H1 (cell line): ENCODE measurements at regions not wholly inside any gene's neighbourhood (a gene's known extent, or its start where the extent isn't known, plus 50 kb on each side); places are given as distances from the start of the nearest gene placed in this dataset.

ENCODE experiments used
- TF ChIP-seq, protein P1 (sequence below): fragments of 300-600 bp; sonication (generic); IDR thresholded peaks from 2 replicates; pipeline ENCODE4 v1.7.1; 2012; ENCODE audit warnings: low read length, moderate library complexity, mild to moderate bottlenecking, inconsistent platforms; ENCODE audit not compliant: insufficient replicate concordance

DNA sequence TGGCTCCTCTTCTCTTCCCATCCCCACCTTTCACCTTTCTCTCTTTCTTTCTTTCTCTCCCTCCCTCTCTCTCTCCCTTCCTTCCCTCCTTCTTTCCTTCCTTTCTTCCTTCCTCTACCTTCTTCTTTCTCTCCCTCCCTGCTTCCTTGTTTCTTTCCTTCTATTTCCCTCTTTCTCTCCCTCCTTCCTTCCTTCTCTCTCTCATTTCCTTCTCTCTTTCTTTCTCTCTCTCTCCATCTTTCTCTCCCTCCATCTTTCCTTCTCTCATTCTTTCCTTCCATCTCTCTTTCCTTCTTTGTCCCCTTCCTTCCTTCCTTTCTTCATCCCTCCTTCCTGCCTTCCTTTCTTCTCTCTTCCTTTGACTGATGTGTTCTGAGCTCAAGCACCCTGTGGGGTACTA lies 1467.0 kb upstream of the DEFB115 start (continued):
- TF ChIP-seq, protein P1, sequence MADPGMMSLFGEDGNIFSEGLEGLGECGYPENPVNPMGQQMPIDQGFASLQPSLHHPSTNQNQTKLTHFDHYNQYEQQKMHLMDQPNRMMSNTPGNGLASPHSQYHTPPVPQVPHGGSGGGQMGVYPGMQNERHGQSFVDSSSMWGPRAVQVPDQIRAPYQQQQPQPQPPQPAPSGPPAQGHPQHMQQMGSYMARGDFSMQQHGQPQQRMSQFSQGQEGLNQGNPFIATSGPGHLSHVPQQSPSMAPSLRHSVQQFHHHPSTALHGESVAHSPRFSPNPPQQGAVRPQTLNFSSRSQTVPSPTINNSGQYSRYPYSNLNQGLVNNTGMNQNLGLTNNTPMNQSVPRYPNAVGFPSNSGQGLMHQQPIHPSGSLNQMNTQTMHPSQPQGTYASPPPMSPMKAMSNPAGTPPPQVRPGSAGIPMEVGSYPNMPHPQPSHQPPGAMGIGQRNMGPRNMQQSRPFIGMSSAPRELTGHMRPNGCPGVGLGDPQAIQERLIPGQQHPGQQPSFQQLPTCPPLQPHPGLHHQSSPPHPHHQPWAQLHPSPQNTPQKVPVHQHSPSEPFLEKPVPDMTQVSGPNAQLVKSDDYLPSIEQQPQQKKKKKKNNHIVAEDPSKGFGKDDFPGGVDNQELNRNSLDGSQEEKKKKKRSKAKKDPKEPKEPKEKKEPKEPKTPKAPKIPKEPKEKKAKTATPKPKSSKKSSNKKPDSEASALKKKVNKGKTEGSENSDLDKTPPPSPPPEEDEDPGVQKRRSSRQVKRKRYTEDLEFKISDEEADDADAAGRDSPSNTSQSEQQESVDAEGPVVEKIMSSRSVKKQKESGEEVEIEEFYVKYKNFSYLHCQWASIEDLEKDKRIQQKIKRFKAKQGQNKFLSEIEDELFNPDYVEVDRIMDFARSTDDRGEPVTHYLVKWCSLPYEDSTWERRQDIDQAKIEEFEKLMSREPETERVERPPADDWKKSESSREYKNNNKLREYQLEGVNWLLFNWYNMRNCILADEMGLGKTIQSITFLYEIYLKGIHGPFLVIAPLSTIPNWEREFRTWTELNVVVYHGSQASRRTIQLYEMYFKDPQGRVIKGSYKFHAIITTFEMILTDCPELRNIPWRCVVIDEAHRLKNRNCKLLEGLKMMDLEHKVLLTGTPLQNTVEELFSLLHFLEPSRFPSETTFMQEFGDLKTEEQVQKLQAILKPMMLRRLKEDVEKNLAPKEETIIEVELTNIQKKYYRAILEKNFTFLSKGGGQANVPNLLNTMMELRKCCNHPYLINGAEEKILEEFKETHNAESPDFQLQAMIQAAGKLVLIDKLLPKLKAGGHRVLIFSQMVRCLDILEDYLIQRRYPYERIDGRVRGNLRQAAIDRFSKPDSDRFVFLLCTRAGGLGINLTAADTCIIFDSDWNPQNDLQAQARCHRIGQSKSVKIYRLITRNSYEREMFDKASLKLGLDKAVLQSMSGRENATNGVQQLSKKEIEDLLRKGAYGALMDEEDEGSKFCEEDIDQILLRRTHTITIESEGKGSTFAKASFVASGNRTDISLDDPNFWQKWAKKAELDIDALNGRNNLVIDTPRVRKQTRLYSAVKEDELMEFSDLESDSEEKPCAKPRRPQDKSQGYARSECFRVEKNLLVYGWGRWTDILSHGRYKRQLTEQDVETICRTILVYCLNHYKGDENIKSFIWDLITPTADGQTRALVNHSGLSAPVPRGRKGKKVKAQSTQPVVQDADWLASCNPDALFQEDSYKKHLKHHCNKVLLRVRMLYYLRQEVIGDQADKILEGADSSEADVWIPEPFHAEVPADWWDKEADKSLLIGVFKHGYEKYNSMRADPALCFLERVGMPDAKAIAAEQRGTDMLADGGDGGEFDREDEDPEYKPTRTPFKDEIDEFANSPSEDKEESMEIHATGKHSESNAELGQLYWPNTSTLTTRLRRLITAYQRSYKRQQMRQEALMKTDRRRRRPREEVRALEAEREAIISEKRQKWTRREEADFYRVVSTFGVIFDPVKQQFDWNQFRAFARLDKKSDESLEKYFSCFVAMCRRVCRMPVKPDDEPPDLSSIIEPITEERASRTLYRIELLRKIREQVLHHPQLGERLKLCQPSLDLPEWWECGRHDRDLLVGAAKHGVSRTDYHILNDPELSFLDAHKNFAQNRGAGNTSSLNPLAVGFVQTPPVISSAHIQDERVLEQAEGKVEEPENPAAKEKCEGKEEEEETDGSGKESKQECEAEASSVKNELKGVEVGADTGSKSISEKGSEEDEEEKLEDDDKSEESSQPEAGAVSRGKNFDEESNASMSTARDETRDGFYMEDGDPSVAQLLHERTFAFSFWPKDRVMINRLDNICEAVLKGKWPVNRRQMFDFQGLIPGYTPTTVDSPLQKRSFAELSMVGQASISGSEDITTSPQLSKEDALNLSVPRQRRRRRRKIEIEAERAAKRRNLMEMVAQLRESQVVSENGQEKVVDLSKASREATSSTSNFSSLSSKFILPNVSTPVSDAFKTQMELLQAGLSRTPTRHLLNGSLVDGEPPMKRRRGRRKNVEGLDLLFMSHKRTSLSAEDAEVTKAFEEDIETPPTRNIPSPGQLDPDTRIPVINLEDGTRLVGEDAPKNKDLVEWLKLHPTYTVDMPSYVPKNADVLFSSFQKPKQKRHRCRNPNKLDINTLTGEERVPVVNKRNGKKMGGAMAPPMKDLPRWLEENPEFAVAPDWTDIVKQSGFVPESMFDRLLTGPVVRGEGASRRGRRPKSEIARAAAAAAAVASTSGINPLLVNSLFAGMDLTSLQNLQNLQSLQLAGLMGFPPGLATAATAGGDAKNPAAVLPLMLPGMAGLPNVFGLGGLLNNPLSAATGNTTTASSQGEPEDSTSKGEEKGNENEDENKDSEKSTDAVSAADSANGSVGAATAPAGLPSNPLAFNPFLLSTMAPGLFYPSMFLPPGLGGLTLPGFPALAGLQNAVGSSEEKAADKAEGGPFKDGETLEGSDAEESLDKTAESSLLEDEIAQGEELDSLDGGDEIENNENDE = no peak
